Liver (tissue), 3 donors: ENCODE measurements at regions not wholly inside any gene's neighbourhood (a gene's known extent, or its start where the extent isn't known, plus 50 kb on each side); places are given as distances from the start of the nearest gene placed in this dataset.

Experiments used
- ATF3 ChIP-seq: IDR thresholded peaks from 2 replicates; pipeline ENCODE4 v1.6.1; 2016; ENCODE audit warnings: antibody characterized with exemption
- CTCF ChIP-seq: fragments of 150-350 bp; IDR thresholded peaks from 2 replicates; pipeline ENCODE4 v1.5.1; 2017; ENCODE audit warnings: improper control_type of control experiment, low read depth, low read length; ENCODE audit not compliant: missing input control
- EGR1 ChIP-seq, 2 donors: IDR thresholded peaks; 2 replicates each; pipeline ENCODE4 v1.6.1; 2016 to 2018; ENCODE audit warnings: antibody characterized with exemption in 2 of 2, low read depth in 2 of 2
- GABPA ChIP-seq, 2 donors: IDR thresholded peaks in 1 of 2; conservative IDR thresholded peaks in 1 of 2; 2 replicates each; pipeline ENCODE4 v1.6.1; 2016; ENCODE audit warnings: antibody characterized with exemption in 2 of 2, mild to moderate bottlenecking in 1 of 2, moderate library complexity in 1 of 2
- JUND ChIP-seq, 2 donors: IDR thresholded peaks; 2 replicates each; pipeline ENCODE4 v1.6.1; 2016; ENCODE audit warnings: antibody characterized with exemption in 2 of 2
- MAX ChIP-seq: IDR thresholded peaks from 2 replicates; pipeline ENCODE4 v1.6.1; 2016; ENCODE audit warnings: antibody characterized with exemption
- REST ChIP-seq: IDR thresholded peaks from 2 replicates; pipeline ENCODE4 v1.6.1; 2016; ENCODE audit warnings: antibody characterized with exemption, mild to moderate bottlenecking
- SP1 ChIP-seq: IDR thresholded peaks from 2 replicates; pipeline ENCODE4 v1.6.1; 2018; ENCODE audit warnings: antibody characterized with exemption, mild to moderate bottlenecking
- TAF1 ChIP-seq: conservative IDR thresholded peaks from 2 replicates; pipeline ENCODE4 v1.6.1; 2016; ENCODE audit warnings: antibody characterized with exemption, mild to moderate bottlenecking
- YY1 ChIP-seq: IDR thresholded peaks from 2 replicates; pipeline ENCODE4 v1.6.1; 2016; ENCODE audit warnings: antibody characterized with exemption, mild to moderate bottlenecking
- ZBTB33 ChIP-seq: IDR thresholded peaks from 2 replicates; pipeline ENCODE4 v1.6.1; 2016; ENCODE audit warnings: antibody characterized with exemption
- donor health status: healthy.
- donor health status: healthy.

- TF ChIP-seq CTCF: no peak
- no peak for TF ChIP-seq REST
- no peak for TF ChIP-seq YY1
- no peak for TF ChIP-seq GABPA (IDR thresholded peaks at IDR 0.05 in 1 of 2, conservative IDR thresholded peaks at IDR 0.05 in 1 of 2)
- no peak for TF ChIP-seq TAF1
- no peak for TF ChIP-seq EGR1 (IDR thresholded peaks at IDR 0.05; ENCODE audit: low read depth in 2 of 2)
- no peak for TF ChIP-seq JUND (IDR thresholded peaks at IDR 0.05)
- no peak for TF ChIP-seq SP1
- no peak for TF ChIP-seq MAX
- no peak for TF ChIP-seq ZBTB33
- TF ChIP-seq ATF3: no peak
Measured at GRCh38 chr4:27894951-27895350, 1034.3 kb downstream of the STIM2 start.
